ENCODE measurements at regions not wholly inside any gene's neighbourhood (a gene's known extent, or its start where the extent isn't known, plus 50 kb on each side); places are given as distances from the start of the nearest gene placed in this dataset.

DNA sequence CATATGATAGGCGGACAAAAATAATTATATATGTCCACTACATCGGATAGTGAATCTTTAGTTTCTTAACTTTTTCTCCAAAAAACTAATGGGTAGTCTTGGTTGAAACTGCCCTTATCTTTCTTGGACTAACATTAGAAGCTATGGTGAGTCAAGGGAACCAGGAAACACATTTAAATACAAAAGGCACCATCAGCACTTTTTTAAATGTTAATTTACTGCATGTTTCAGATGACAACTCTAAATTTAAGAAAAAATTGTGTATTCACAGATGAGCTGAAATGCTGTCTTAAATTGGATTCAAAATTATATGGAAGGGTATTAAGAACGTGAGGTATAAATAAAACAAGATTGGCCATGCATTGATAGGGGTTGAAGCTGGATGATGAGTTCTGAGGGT, 75.6 kb upstream of the CERS6 start:
- DNase-seq, result no peak

GRCh38 chr2:168392024-168392423, 64.0 kb upstream of the CERS6 start:
- DNase-seq, result no peak

- no peak for DNase-seq
These were observed 63.3 kb upstream of the CERS6 start for GRCh38 chr2:168392797-168393196.

- no peak for DNase-seq
These were observed 61.8 kb upstream of the CERS6 start for GRCh38 chr2:168394262-168394661.

DNA sequence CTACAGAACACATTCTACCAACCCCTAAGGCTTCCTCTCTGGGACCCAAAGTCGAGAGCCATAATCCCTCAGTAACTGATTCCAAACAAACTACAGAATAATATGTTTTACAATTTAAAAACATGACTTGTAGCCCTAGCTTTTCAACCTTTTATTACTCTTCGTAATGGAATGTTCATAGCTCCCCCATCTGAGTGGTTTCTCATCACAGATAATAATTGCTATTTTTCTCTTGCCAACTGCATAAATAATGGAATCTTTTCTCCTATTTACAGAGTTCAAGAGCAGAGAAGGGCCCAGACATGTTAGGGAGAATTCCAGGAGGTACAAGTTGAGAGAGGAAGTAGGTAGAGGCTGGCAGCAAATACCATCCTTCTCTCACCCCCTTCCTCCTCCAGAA, 59.9 kb upstream of the CERS6 start:
- no peak for DNase-seq

- no peak for DNase-seq
These were observed 58.4 kb upstream of the CERS6 start for GRCh38 chr2:168397629-168398028.

DNA sequence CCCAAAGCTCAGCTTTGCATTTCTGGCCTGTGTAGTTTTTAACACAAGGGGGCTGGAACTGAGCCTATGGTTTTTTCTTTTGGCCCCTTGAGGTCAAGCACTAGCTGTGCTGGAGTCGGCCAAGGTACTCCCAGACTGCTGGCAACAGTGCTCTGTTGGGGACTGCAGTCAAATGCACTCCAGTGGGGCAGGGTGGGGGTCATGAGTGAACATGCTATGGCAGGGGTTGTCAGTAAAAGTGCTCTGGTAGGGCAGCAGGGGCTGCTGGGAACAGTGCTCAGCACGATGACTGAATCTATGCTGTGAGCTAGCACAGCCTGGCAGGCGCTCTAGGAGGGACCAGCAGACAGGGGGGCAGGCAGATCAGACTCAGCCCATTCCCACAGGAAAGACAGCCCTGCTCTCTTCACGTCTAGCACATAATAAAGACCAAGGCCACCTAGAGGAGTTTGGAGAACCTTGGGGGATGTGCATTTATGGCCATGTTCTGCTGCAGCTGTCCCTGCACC, 55.0 kb upstream of the CERS6 start:
- no peak for DNase-seq

DNA sequence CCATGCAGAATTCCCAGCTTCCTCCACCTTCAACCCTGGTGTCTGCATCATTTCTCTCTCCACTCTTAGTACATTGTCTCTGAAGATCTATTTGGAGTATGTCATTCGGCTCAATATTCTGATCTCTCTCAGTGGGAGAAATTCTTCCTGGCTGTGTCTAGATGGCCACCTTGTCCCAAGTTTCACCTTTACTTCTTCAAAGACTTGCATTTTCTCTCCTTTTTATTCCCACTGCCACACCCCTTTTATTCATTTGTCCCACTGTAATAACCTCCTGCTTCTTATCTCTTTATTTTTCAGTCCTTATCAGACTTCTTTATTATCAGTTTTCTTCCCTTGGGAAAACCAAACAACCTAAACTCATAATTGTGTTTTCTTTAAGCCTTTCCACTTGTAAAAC, 54.3 kb upstream of the CERS6 start:
- DNase-seq, result no peak

- DNase-seq, result no peak
These were observed 53.5 kb upstream of the CERS6 start for GRCh38 chr2:168402531-168402930.

GRCh38 chr2:168403736-168404135, 52.3 kb upstream of the CERS6 start:
- DNase-seq, result no peak

GRCh38 chr2:168404764-168405163, 51.3 kb upstream of the CERS6 start:
- DNase-seq, result no peak

Data from central memory CD4-positive, alpha-beta T cell (primary cell).